ENCODE measurements at regions not wholly inside any gene's neighbourhood (a gene's known extent, or its start where the extent isn't known, plus 50 kb on each side); places are given as distances from the start of the nearest gene placed in this dataset.

GRCh38 chr5:124812771-124813358 is 66.4 kb upstream of the ZNF608 start:
- Histone ChIP-seq H3K9me2 (ENCODE audit: insufficient read depth, low read length) (no peaks in the 10 kb centered on the region), H3K79me2 (ENCODE audit: insufficient read depth, low read depth, low read length) (no peaks in the 10 kb centered on the region), H3K9me3 (ENCODE audit: low read length) (no peaks in the 10 kb centered on the region), H3K4me1 (ENCODE audit: insufficient read depth, low read length, poor library complexity, severe bottlenecking) (no peaks in the 10 kb centered on the region), H3K36me3 (ENCODE audit: insufficient read depth, low read length) (no peaks in the 10 kb centered on the region), H3K4me2 (ENCODE audit: low read length) (no peak overlapping the region), H4K20me1 (ENCODE audit: insufficient read depth, low read length) (no peaks in the 10 kb centered on the region), H3K27ac (ENCODE audit: low read depth, low read length, poor library complexity, severe bottlenecking) (no peak overlapping the region), H2AFZ (ENCODE audit: low read length) (peak overlapping the region; percentile 63), H3K4me3 (ENCODE audit: low read depth, low read length, poor library complexity, severe bottlenecking) (no peak overlapping the region)
- BruUV-seq (replicated peaks), result no TSS peak
- intact Hi-C loops (cut with micrococcal nuclease; ENCODE audit: unreplicated experiment), result no loop called here
- ChIA-PET CTCF (ENCODE audit: unreplicated experiment) (no interaction called here), POLR2A (interaction anchor here (0.8 to 1.1 kb wide), 2 partner anchors 12 to 15 kb away, joined by 3 to 4 read pairs; no protein-coding TSS in a partner anchor)
- TF ChIP-seq, protein P1, sequence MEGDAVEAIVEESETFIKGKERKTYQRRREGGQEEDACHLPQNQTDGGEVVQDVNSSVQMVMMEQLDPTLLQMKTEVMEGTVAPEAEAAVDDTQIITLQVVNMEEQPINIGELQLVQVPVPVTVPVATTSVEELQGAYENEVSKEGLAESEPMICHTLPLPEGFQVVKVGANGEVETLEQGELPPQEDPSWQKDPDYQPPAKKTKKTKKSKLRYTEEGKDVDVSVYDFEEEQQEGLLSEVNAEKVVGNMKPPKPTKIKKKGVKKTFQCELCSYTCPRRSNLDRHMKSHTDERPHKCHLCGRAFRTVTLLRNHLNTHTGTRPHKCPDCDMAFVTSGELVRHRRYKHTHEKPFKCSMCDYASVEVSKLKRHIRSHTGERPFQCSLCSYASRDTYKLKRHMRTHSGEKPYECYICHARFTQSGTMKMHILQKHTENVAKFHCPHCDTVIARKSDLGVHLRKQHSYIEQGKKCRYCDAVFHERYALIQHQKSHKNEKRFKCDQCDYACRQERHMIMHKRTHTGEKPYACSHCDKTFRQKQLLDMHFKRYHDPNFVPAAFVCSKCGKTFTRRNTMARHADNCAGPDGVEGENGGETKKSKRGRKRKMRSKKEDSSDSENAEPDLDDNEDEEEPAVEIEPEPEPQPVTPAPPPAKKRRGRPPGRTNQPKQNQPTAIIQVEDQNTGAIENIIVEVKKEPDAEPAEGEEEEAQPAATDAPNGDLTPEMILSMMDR (conservative IDR thresholded peaks at IDR 0.05; ENCODE audit: low read length), result no peak
- no peak for TF ChIP-seq EZH2phosphoT487 (IDR thresholded peaks at IDR 0.05; ENCODE audit: borderline replicate concordance, low read depth, low read length)
- DNase-seq (ENCODE audit: low spot score), result no peak

- POLR2A ChIA-PET, result interaction anchor here (0.6 to 1.0 kb wide), 2 partner anchors 33 to 1306 kb away, joined by 3 to 5 read pairs; no protein-coding TSS in a partner anchor
Measured at GRCh38 chr5:124816381-124816780, 69.9 kb upstream of the ZNF608 start.

GRCh38 chr5:124819201-124819600 is 72.8 kb upstream of the ZNF608 start:
- Histone ChIP-seq H3K9me2 (ENCODE audit: insufficient read depth, low read length) (no peaks in the 10 kb centered on the region), H3K36me3 (ENCODE audit: insufficient read depth, low read length) (no peaks in the 10 kb centered on the region), H2AFZ (ENCODE audit: low read length) (no peak overlapping the region), H3K27ac (ENCODE audit: low read depth, low read length, poor library complexity, severe bottlenecking) (no peak overlapping the region), H3K79me2 (ENCODE audit: insufficient read depth, low read depth, low read length) (no peaks in the 10 kb centered on the region), H4K20me1 (ENCODE audit: insufficient read depth, low read length) (no peaks in the 10 kb centered on the region), H3K9me3 (ENCODE audit: low read length) (no peaks in the 10 kb centered on the region), H3K4me3 (ENCODE audit: low read depth, low read length, poor library complexity, severe bottlenecking) (no peak overlapping the region), H3K4me1 (ENCODE audit: insufficient read depth, low read length, poor library complexity, severe bottlenecking) (peaks cover under 1% of the 10 kb centered on the region), H3K4me2 (ENCODE audit: low read length) (no peak overlapping the region)
- intact Hi-C loops (cut with micrococcal nuclease; ENCODE audit: unreplicated experiment), result no loop called here
- TF ChIP-seq, protein P1 (conservative IDR thresholded peaks at IDR 0.05; ENCODE audit: low read length), result no peak
- no peak for TF ChIP-seq EZH2phosphoT487 (IDR thresholded peaks at IDR 0.05; ENCODE audit: borderline replicate concordance, low read depth, low read length)
- no TSS peak for BruUV-seq (replicated peaks)
- ChIA-PET POLR2A (interaction anchor here (0.5 kb wide), 1 partner anchor 24 kb away, joined by 3 read pairs; no protein-coding TSS in a partner anchor), CTCF (ENCODE audit: unreplicated experiment) (no interaction called here)
- no peak for DNase-seq (ENCODE audit: low spot score)

More at GRCh38 chr5:124816381-124816780, 69.9 kb upstream of the ZNF608 start:
- Histone ChIP-seq H2AFZ (ENCODE audit: low read length) (peak overlapping the region; percentile 35; the same call in 1 of the 2 replicates), H3K79me2 (ENCODE audit: insufficient read depth, low read depth, low read length) (no peaks in the 10 kb centered on the region), H3K9me3 (ENCODE audit: low read length) (no peaks in the 10 kb centered on the region), H3K4me2 (ENCODE audit: low read length) (no peak overlapping the region), H4K20me1 (ENCODE audit: insufficient read depth, low read length) (no peaks in the 10 kb centered on the region), H3K36me3 (ENCODE audit: insufficient read depth, low read length) (no peaks in the 10 kb centered on the region), H3K4me1 (ENCODE audit: insufficient read depth, low read length, poor library complexity, severe bottlenecking) (no peaks in the 10 kb centered on the region), H3K9me2 (ENCODE audit: insufficient read depth, low read length) (no peaks in the 10 kb centered on the region), H3K4me3 (ENCODE audit: low read depth, low read length, poor library complexity, severe bottlenecking) (no peak overlapping the region), H3K27ac (ENCODE audit: low read depth, low read length, poor library complexity, severe bottlenecking) (no peak overlapping the region)
- CTCF ChIA-PET (ENCODE audit: unreplicated experiment), result no interaction called here
- no peak for DNase-seq (ENCODE audit: low spot score)
- BruUV-seq (replicated peaks), result no TSS peak
- intact Hi-C loops (cut with micrococcal nuclease; ENCODE audit: unreplicated experiment), result no loop called here
- TF ChIP-seq, protein P1 (conservative IDR thresholded peaks at IDR 0.05; ENCODE audit: low read length), result no peak
- no peak for TF ChIP-seq EZH2phosphoT487 (IDR thresholded peaks at IDR 0.05; ENCODE audit: borderline replicate concordance, low read depth, low read length)
